BJ (cell line): ENCODE measurements at regions not wholly inside any gene's neighbourhood (a gene's known extent, or its start where the extent isn't known, plus 50 kb on each side); places are given as distances from the start of the nearest gene placed in this dataset.

Experiments used
- CTCF ChIA-PET: fragments of 350-600 bp; formaldehyde crosslinking; extraction: SDS; loops from one replicate; lab custom pipeline; 2021; ENCODE audit warnings: antibody characterized with exemption, inconsistent platforms; lab: Yijun Ruan, JAX
- POLR2A ChIA-PET: fragments of 300-600 bp; sonication (Branson Sonifier 250); formaldehyde crosslinking; extraction: SDS; loops from one replicate; lab custom pipeline; 2021; ENCODE audit warnings: antibody characterized with exemption; lab: Charles Lee
- DNase-seq: peaks from one replicate; pipeline ENCODE4 v3.0.0-alpha.2; 2011; ENCODE audit warnings: low read depth
- H3K27me3 ChIP-seq: 2 replicates; pipeline ENCODE4 v1.6.0; 2011; ENCODE audit warnings: low read length; ENCODE audit not compliant: control insufficient read depth, insufficient read depth
- H3K36me3 ChIP-seq: 2 replicates; pipeline ENCODE4 v1.5.1; 2011; ENCODE audit warnings: low read length; ENCODE audit not compliant: control insufficient read depth, insufficient read depth
- H3K4me3 ChIP-seq: 2 replicates; pipeline ENCODE4 v1.5.1; 2011; ENCODE audit warnings: low read depth, mild to moderate bottlenecking, control low read depth, low read length
- CTCF ChIP-seq: IDR thresholded peaks from 2 replicates; pipeline ENCODE4 v1.5.1; 2011; ENCODE audit warnings: low read depth, mild to moderate bottlenecking, control low read depth, inconsistent platforms, low read length, moderate library complexity; ENCODE audit not compliant: insufficient read depth

DNA sequence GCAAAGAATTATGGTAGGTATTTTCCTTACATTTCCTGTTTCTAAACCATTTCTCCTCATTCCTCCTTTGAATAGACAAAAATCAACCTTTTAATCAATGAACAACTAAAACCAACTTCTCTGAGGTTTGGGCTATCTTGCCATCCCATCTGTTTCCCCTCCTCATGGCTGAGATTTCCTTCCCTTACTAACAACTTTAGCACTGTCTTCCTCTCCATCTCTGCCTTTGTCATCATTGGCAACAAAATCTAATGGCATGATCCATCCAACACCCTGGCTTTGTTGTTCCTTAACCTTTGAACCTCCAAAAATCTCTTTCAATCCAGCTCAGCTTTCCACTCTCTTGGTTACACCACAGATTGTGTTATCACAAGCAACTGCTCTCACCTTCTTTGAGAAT, 95.3 kb upstream of the FAM136A start:
- no peak for DNase-seq
- CTCF ChIA-PET, result no interaction called here
- no peak for TF ChIP-seq CTCF
- POLR2A ChIA-PET, result no interaction called here
- Histone ChIP-seq H3K27me3 (peaks cover 5% of the 10 kb centered on the region), H3K4me3 (no peak overlapping the region), H3K36me3 (no peaks in the 10 kb centered on the region)

- H3K4me3 ChIP-seq, result no peak overlapping the region
- POLR2A ChIA-PET, result no interaction called here
- no peak for DNase-seq
- TF ChIP-seq CTCF, result no peak
- CTCF ChIA-PET, result no interaction called here
- peaks cover 5% of the 10 kb centered on the region; the same call in 1 of the 2 replicates for H3K27me3 ChIP-seq
- H3K36me3 ChIP-seq, result no peaks in the 10 kb centered on the region
These were observed 94.7 kb upstream of the FAM136A start for GRCh38 chr2:70396612-70397011.

DNA sequence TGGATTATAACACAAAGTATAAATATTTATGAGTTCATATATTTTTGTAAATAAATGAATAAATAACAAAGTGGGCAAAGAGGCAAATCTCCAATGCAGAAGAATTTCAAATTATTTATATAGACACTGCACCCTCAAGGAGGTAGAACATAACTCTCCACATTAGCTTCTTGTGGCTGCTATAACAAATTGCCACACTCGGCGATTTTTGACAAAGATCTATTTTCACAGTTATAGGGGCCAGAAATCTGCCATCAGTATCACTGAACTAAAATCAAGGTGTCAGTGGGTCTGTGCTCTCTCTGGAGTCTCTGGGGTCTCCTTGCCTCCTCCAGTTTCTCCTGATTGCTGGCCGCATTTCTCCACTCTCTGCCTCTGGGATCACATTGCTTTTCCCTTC, 92.0 kb upstream of the FAM136A start:
- POLR2A ChIA-PET, result no interaction called here

DNA sequence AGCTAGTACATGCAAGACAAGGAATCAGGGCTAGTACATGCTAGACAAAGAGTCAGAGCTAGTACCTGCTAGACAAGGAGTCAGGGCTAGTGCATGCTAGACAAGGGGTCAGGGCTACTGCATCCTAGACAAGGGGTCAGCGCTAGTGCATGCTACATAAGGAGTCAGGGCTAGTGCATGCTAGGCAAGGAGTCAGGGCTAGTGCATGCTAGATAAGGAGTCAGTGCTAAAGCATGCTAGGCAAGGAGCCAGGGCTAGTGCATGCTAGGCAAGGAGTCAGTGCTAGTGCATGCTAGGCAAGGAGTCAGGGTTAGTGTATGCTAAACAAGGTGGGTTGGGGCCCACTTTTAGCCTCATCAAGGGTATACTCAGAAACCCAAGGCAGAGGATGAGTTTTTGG, 90.1 kb upstream of the FAM136A start:
- no peak for TF ChIP-seq CTCF
- DNase-seq, result no peak
- CTCF ChIA-PET, result no interaction called here
- no peaks in the 10 kb centered on the region for H3K36me3 ChIP-seq
- no peaks in the 10 kb centered on the region for H3K27me3 ChIP-seq
- POLR2A ChIA-PET, result no interaction called here
- H3K4me3 ChIP-seq, result no peak overlapping the region

More for the DNA sequence above, 92.0 kb upstream of the FAM136A start:
- no peak overlapping the region for H3K4me3 ChIP-seq
- no peak for TF ChIP-seq CTCF
- H3K36me3 ChIP-seq, result no peaks in the 10 kb centered on the region
- CTCF ChIA-PET, result no interaction called here
- DNase-seq, result no peak
- peaks cover 3% of the 10 kb centered on the region; the same call in 1 of the 2 replicates for H3K27me3 ChIP-seq

GRCh38 chr2:70391259-70391658, 89.4 kb upstream of the FAM136A start:
- no peak overlapping the region for H3K4me3 ChIP-seq
- ChIA-PET POLR2A (no interaction called here), CTCF (interaction anchor here (0.6 to 0.7 kb wide), 2 partner anchors 11 to 26 kb away, joined by 3 to 4 read pairs; no protein-coding TSS in a partner anchor)
- no peak for TF ChIP-seq CTCF
- H3K36me3 ChIP-seq, result no peaks in the 10 kb centered on the region
- no peaks in the 10 kb centered on the region for H3K27me3 ChIP-seq
- DNase-seq, result no peak
